NCI-H2029 (cell line): ENCODE measurements at regions not wholly inside any gene's neighbourhood (a gene's known extent, or its start where the extent isn't known, plus 50 kb on each side); places are given as distances from the start of the nearest gene placed in this dataset.
"Not testable (repeated sequence)": the region's sequence is repeated elsewhere in the genome, so short reads cannot be mapped to it uniquely, and the experiment has no call there.

ENCODE experiments used
- DNase-seq: peaks from one replicate; lab custom pipeline; 2025; lab: John Stamatoyannopoulos, UW

DNA sequence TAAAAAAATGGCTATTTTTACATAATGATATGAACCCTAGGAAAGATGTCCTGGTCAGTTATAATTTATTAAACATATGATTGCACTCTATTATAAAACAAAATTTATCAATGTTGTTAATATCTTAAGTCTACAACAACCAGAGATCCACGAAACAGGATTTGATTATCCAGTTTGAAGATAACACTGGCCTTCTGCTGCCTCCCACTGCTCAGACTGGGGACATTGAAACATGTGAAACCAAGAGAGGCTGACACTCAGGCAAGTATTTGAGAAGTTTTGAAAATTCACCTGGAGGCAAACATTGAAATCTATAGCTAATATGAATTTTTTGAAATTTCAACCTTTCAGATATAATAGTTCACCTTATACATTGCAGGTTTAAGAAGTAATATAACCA is 219.3 kb upstream of the HSF2 start:
- DNase-seq, result no peak

DNA sequence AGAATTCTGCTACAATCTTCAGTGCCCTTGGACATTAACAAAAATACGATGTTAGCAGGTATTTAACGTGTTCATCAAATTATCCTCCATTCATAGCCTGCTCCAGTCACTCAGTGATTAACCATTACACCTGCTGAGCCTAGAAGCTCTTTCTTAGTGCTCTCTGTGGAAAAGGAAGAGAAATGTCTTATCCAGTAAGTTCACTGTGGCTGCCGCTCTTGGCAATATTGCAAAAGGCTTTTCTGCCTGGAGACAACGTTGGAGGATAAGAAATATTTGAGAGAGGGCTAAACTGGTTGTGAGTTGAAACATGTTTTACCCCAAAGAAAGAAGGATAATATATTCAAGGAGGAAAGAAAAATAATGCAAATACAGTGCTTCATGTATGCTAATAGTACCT is 217.4 kb upstream of the HSF2 start:
- no peak for DNase-seq

DNA sequence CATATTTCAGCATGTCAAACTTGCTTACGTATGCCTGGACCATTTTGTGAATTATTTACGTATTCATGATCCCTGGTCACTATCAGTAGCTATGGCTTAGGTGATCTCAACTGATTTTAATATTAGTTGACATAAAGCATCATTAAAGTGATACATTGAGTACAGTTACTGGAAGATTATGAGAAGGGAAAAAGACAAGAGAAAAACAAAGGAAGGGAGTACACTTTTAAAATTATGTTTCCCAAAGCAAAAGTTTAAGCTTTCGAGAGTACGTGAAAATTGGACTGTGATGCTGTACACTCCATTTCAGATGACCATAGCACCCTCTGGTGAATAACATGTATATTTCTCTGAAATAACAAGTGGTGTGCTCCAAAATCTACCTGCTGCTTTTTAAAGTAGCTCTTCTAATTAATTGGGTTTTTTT is 215.0 kb upstream of the HSF2 start:
- no peak for DNase-seq

DNA sequence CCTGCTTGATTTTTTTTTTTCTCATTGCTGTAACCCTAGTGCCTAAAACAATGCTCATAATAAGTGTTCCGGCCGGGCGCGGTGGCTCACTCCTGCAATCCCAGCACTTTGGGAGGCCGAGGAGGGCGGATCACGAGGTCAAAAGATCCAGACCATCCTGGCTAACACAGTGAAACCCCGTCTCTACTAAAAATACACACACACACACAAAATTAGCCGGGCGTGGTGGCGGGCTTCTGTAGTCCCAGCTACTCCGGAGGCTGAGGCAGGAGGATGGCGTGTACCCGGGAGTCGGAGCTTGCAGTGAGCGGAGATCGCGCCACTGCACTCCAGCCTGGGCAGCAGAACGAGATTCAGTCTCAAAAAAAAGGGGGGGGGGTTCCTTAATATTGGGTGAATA is 214.0 kb upstream of the HSF2 start:
- not testable (repeated sequence) for DNase-seq

DNA sequence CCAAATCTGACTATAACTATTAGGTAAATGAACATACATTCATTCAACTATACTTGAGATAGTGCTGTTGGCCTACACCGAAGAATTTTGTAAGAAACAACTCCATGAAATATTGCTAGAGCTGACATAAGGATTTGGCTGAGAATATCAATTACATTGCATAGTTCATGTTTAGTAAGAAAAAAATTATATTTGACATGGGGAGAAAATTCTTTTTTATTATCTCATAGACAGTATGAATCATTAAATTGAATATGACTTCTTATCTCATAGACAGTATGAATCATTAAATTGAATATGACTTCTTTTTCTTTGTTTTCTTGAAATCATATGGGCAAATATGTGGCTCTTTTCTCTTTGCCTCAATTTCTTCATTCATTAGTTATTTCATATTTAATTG is 212.3 kb upstream of the HSF2 start:
- DNase-seq, result no peak

DNA sequence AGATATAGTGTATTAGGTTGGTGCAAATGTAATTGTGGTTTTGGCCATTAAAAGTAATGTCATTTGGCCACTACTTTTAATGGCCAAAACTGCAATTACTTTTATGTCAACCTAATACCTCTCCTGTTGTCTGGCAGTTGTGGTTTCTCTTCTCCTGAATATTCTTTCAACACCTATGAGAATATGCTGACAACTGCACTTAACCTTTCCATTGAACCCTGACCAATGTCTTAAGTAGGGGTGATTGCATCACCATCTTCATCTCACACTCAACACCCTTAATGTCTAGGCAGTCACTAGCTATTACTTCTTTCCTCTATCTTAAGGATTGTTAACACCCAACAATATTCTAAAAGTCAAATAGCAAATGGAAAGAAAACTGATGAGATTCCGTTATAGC is 200.5 kb upstream of the HSF2 start:
- no peak for DNase-seq

DNA sequence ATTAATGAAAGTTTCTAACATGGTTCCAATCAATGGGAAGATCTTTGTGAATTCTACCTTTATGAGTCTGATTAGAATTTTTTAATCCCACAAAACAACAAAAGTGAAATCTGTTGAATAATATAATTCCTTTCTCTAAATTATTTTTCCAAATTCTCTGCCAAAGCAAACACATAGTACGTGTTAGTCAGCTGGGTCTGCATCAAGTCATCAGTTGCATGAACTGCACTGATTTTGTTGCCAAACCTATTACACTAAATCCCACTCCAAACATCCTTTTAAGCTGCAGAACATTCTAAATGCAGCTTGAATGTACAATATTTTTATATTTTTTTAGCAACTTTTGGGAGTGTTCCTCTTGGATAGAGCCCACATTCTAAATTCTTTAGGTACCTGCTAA is 199.0 kb upstream of the HSF2 start:
- DNase-seq, result no peak

DNA sequence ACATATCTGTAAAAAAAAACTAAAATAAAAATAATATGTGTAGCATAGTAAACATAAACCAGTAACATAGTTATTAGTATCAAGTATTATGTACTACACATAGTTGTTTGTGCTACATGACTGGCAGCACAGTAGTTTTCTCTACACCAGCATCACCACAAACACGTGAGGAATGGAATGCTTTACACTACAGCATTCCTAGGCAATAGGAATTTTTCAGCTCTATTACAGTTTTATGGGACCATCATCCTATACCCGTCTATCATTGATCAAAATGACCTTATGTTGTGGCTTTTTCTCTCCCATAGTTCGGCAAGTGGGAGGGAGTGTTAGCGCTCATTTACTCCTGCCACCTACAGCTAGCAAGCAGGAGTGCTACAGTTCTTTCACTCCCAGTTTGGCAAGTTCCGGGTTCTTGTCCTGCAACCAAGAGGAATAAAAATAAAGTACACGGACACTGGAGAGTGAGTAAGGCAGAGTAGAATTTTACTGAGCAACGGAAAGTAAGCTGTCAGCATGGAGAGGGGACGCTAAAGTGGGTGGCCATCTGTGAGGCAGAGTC is 196.8 kb upstream of the HSF2 start:
- DNase-seq, result no peak

DNA sequence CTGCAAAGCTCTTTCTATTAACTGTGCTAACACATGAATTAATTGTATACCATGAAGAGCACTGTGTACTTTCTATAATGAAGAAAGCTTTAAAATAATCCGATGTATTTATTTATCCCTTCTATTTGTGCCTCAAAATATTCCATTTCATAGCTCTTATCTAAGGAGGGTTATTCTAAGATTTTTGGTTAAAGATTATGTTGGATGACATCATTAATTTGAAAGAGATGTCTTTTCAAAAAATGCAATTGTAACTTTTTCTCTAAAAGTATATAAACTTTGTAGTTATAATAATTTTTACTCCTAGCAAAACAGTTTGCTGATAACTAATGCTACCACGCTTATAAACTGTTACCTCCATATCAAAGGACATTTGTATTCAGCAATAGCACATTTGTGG is 192.4 kb upstream of the HSF2 start:
- DNase-seq, result no peak

DNA sequence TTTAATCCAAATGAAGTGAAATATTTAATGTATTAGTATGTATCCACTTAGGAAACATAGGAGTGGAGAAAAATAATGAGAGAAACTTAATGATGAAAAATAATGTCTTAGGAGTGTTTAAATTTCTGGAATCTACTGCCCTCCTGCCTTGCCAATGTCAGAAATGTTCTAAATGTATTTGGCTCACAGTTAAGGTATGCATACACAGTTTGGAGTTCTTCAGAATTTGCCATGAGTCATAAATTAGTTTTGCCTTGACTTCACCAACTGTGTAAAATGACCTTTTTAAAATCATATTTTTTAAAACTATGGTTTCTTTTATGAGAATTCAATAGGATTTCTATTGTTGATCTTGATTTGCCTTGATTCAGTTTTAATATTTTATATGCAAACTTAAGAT is 191.7 kb upstream of the HSF2 start:
- no peak for DNase-seq

DNA sequence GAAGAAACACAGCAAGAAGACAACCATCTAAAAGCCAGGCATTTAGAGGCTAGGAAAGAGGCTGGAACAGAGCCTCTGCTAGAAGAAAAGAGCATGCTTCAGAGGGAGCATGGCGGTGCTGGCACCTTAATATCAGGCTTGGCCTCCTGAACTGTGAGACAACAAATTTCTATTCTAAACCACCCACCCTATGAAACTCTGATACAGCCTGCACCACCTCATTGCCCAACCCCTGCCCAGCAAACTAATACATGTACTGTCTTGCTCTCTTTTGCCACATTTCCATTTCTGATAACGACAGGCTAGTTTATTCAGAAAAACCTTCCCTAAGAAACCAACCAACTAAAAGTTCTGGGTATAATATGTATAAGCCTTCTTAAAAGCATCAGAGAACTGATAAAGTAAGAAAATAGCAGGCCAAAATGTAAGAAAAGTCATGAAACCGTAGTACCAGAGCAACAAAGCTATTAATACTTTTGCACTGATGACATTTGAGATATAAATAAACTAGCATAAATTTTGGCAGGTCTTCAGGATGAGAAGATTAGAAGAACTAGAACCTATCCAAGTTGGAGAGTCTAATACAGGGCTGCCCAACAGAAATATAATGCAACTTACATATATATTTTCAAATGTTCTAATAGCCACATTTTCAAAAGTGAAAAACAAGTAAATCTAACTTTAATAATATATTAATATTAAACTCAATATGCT is 184.7 kb upstream of the HSF2 start:
- DNase-seq, result no peak

DNA sequence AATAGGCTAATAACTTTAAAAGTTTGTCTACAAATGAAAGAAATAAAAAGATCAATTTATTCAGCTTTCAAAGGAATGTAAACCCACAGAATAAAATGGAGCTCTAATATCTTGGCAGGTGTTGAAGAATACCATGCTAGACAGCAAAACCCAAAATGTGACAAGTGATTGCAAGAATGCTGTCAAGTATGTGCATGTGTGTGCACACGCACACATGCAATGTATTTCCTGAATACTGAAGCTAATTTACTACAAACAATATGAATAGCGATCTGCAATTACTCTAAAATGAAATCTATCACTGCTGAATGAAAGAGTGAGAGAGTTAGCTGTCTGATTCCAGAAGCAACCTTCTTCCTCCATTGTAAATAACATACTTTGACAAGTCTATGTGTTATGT is 179.2 kb upstream of the HSF2 start:
- no peak for DNase-seq

DNA sequence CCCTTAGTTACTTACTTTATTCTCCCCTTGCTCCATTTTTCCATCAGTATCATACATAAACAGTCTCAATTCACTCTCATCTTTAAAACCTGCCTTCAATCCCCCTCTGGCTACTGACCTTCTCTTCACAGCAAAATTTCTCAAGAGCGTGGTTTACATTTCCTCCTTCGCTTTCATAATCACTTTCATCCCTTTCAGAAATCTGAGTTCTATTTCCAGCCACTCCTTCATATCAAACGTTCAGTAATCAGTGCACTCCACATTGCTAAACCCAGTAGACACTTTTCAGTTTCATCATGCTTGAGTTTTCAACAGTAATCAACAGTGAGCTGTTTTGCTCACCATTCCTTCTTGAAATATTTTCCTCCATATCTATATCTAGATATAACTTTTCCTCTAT is 176.7 kb upstream of the HSF2 start:
- no peak for DNase-seq

DNA sequence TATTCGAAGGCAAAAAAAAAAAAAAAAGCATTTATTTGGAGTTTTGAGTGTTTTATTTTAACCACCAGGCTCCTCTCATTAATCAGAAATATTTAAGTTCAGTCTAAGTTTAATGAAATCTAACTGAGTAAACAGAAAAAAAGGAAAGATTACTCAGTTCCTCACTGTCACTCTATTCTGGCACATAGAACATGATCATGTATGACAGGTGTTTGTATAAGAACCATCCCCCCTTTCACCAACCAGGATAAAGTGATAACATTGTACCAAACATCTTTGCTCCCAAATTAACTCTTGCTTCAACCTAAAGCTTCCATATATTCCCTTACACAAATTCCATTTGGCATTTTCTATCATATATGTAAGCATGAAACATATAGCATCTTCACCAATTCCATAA is 176.2 kb upstream of the HSF2 start:
- no peak for DNase-seq

DNA sequence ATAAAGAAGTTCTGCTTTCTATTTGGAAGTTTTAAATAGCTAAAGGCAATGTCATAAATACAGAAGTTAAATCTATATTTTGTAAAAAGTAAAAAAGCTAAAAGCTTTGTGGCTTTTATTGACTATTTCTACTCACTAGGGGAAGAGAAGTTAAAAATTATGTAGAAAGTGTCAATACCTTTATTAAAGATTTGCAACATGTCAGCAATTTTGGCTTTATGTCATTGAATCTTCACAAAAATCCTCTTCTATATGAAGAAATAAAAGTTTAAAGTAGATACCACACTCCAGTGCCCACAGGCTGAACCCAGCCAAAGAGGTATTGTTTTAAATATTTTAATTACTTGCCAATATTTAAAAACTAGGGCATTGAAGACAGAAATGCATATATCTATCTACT is 160.6 kb upstream of the HSF2 start:
- no peak for DNase-seq

DNA sequence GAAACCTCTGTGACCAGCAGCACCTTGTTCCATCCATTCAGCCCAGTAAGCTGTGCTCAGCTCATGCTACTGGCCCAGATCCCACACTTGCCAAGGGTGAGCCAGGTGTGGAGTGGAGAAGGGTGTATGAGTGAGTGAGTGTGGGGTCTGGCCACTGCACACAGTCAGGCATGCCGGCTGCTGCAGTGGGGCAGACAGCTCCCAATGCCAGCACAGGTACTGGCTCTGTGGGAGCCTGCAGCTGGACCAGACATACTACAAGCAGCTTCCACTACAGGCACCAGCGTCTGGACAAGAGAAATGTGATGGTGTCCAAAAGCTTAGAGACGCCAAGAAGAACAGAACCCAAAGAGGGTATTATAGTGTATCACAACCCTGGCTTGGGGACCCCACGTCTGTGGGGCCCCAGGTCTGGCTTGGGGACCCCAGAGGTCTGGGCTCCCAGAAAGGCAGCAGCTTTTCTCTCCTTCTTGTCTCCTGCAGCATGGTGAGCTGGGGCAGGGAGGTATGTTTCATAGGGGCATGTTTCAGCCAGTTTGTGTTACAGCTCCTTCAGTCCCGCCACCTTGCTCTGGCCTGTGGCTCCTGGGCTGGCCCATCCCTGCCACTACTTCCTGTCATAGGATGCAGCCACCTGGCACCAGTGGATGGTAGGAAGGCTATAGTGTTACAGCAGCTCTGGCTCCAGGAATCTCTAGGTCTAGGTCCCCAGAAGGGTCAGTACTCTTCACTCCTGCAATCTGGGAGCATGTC is 152.4 kb upstream of the HSF2 start:
- no peak for DNase-seq

DNA sequence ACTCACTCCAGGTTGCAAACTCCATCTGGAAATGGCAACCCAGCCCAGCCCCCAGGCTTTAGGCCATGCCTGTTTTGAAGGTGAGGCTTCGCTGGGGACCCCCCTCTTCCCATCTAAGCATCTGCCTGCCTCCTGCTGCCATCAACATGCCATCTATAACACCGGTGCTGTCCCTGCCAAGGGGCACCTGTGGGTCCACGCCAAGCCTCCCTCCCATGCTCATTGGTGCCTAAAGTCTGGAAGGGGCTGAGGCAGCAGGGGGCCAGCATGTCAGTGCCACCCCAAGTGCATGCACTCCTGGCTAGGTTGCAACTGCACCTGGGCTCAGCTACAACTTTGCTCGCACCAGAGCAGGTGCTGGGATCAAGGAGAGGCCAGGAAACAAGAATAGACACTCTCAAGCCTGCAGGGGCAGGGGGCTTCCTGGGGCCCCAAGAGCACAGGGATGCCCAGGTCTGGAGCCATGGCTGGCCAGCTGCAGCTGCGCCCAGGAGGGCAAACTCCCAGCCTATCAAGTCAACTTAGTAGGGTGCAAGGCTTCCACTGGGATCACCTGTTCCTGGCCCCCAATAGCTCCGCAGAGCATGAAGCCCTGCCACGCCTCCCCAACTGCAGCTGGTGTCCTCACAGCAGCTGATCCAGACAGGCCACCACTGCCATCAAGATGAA is 151.3 kb upstream of the HSF2 start:
- no peak for DNase-seq

DNA sequence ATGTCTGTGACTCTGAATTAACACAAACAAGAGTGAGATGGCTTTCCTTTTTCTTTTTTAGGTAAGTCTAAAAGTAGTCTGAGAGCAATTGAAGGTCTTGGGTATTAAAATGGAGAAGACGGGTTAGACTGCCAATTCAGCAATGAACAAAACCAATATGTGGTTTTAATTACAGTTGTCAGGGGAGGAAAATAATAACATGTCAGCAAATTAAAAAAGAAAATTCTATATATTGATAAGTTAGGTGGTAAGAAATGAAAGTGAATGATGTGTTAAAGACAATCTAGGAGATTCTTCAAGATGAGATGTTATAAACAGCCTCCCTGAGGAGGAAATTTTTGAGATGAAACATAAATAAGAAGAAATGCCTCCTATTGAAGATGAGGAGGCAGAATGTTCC is 150.6 kb upstream of the HSF2 start:
- no peak for DNase-seq

DNA sequence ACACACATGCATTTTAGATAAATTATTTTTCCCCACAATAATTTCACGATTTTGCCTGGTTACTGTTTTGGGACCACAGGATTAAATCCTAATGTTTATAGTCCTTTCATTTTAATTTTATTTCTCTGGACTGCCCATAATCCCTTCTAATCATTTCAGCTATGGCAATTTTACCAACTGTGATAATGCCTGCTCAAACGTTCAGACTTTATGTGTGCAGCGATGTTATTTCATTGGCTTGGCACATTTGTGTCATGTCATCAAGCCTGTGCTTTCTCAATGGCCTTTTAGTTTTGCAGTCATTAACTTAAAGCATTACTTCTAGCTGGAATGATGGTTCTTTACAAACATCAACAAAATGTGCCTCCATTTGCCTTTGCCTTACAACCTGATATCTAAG is 140.6 kb upstream of the HSF2 start:
- no peak for DNase-seq

DNA sequence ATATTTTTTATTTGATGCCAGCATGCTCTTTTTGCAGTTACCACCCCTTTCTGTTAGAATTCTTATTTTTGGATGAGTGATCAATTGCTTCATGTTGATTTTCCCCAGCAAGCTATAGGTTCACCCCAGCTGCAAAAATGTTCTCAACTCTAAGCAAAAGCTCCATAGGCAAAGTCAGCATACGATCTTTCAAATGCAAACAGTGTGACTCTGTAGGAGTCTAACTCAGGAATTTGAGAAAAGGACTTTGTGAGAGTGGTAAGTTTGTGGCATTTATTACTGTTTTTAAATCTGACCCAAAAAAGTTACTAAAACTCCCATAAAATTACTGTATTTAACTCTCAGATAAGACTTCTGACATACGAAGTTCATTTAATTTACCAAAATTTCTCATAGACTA is 134.9 kb upstream of the HSF2 start:
- DNase-seq, result no peak

DNA sequence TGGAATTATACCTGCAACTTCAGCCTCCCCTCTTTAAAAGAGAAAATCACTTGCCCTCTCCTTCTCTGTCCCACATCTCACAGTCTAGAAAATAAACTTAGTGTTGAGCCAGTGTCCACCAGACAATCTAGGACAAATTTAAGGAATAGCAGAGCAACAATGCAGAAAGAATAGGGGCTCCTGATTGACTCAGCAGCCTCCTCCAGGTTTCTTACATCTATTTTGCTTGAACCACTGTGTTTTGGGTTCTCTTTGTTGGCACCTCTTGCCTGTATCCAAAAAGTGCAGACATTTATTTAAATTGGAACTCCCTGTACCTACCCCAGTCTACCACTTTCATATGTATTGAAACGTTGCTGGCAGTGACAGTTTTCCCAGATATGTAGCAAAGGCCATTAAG is 133.7 kb upstream of the HSF2 start:
- DNase-seq, result no peak

DNA sequence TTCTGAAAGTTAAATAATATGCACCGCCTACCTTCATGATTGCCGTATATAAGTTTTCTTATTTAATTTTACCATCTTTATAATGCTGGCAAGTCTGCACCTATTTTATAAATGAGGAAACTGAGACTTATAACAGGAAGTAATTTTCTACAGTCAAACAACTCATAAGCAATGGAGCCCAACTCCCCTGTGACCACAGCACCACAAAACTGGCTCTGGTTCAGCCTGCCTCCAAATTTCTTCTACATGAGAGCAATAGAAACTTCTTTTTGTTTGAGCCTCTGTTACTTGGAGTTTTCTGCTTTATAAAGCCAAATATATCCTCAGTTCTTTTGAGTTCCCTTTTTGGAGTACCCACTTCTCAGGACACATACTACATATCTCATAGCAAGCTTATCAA is 131.1 kb upstream of the HSF2 start:
- DNase-seq, result no peak

DNA sequence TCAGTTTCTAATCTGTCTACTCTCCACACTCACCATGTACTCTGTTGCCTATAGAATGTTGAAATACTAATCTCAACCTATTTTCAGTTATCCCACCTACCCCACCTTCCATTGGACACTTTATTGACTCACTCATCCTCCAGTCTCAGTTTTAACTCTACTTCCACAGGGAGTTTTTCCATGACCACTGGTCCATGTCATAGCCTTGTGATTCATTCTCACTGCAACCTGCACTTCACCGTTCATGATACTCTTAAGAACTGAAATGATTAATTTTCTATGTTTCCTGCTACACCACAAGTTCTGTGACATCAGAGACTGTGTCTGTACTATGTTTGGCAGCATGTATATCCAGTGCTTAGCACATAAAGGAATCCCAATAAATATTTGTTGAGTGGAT is 122.8 kb upstream of the HSF2 start:
- DNase-seq, result no peak
